ENCODE measurements at regions not wholly inside any gene's neighbourhood (a gene's known extent, or its start where the extent isn't known, plus 50 kb on each side); places are given as distances from the start of the nearest gene placed in this dataset.

DNA sequence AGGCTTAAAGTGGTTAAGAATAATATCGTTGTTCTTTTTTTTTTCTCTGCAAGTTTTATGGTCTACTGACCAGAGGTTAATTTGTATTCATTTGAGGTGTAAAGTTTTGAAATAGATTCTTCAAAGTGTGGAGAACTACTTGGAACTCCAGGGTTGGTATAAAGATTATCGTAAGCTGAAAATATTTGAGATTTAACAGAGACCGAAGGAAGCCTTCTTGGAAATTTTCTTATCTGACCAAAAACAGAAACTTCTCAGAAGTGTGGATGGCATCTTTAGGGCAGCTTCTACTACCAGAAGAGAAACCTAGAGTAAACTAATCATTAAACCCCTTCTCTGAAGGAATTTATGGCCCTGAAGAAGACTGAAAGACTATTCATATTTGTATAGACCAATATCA lies 206.8 kb upstream of the MON1B start:
- H3K4me1 ChIP-seq (ENCODE audit: control insufficient read depth in 5 of 5, insufficient read depth in 5 of 5, low read length in 5 of 5) = no peaks in the 10 kb centered on the region
- no peak overlapping the region for H3K9ac ChIP-seq (ENCODE audit: low read length in 5 of 5)
- no peaks in the 10 kb centered on the region for H3K27me3 ChIP-seq (ENCODE audit: control insufficient read depth in 5 of 5, insufficient read depth in 4 of 5, low read length in 5 of 5)
- no peak overlapping the region for H3K27ac ChIP-seq (ENCODE audit: low read depth, low read length)
- no peaks in the 10 kb centered on the region for H3K9me3 ChIP-seq (ENCODE audit: control insufficient read depth in 5 of 5, low read length in 5 of 5)
- no peak overlapping the region for H3K4me3 ChIP-seq (ENCODE audit: low read depth in 1 of 5, low read length in 5 of 5)
- H3K36me3 ChIP-seq (ENCODE audit: control insufficient read depth in 5 of 5, insufficient read depth in 5 of 5, low read length in 5 of 5) = no peaks in the 10 kb centered on the region

- no peaks in the 10 kb centered on the region for H3K36me3 ChIP-seq (ENCODE audit: control insufficient read depth in 5 of 5, insufficient read depth in 5 of 5, low read length in 5 of 5)
- H3K9ac ChIP-seq (ENCODE audit: low read length in 5 of 5) = no peak overlapping the region
- no peaks in the 10 kb centered on the region for H3K4me1 ChIP-seq (ENCODE audit: control insufficient read depth in 5 of 5, insufficient read depth in 5 of 5, low read length in 5 of 5)
- H3K4me3 ChIP-seq (ENCODE audit: low read depth in 1 of 5, low read length in 5 of 5) = no peak overlapping the region
- H3K9me3 ChIP-seq (ENCODE audit: control insufficient read depth in 5 of 5, low read length in 5 of 5) = no peaks in the 10 kb centered on the region
- no peaks in the 10 kb centered on the region for H3K27me3 ChIP-seq (ENCODE audit: control insufficient read depth in 5 of 5, insufficient read depth in 4 of 5, low read length in 5 of 5)
- H3K27ac ChIP-seq (ENCODE audit: low read depth, low read length) = no peak overlapping the region
Observed at GRCh38 chr16:76985392-76986045, 205.5 kb upstream of the MON1B start.

DNA sequence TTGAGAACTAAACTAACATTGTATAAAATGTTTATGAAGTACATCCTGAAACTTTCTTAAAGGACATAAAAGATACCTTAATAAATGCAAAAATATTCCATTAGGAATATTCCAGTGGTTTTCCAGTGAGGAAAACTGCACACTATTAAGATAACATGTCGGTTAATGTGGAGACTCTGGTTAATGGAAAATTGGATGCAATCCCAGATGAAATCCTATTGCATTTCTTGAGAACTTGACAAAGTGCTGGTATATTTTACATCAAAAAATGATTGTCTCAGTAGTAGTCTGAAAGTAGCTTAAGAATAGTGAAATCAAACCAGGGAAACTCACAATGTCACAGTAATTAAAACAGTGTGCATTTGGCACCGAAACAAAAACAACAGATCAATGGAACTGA lies 202.5 kb upstream of the MON1B start:
- Histone ChIP-seq H3K9me3 (ENCODE audit: control insufficient read depth in 5 of 5, low read length in 5 of 5) (no peaks in the 10 kb centered on the region), H3K27ac (ENCODE audit: low read depth, low read length) (no peak overlapping the region), H3K27me3 (ENCODE audit: control insufficient read depth in 5 of 5, insufficient read depth in 4 of 5, low read length in 5 of 5) (no peaks in the 10 kb centered on the region), H3K4me1 (ENCODE audit: control insufficient read depth in 5 of 5, insufficient read depth in 5 of 5, low read length in 5 of 5) (no peaks in the 10 kb centered on the region), H3K4me3 (ENCODE audit: low read depth in 1 of 5, low read length in 5 of 5) (no peak overlapping the region), H3K9ac (ENCODE audit: low read length in 5 of 5) (no peak overlapping the region), H3K36me3 (ENCODE audit: control insufficient read depth in 5 of 5, insufficient read depth in 5 of 5, low read length in 5 of 5) (no peaks in the 10 kb centered on the region)

GRCh38 chr16:77002644-77003043 lies 188.3 kb upstream of the MON1B start:
- no peaks in the 10 kb centered on the region for H3K4me1 ChIP-seq (ENCODE audit: control insufficient read depth in 5 of 5, insufficient read depth in 5 of 5, low read length in 5 of 5)
- H3K4me3 ChIP-seq (ENCODE audit: low read depth in 1 of 5, low read length in 5 of 5) = no peak overlapping the region
- no peak overlapping the region for H3K27ac ChIP-seq (ENCODE audit: low read depth, low read length)
- no peaks in the 10 kb centered on the region for H3K36me3 ChIP-seq (ENCODE audit: control insufficient read depth in 5 of 5, insufficient read depth in 5 of 5, low read length in 5 of 5)
- no peaks in the 10 kb centered on the region for H3K27me3 ChIP-seq (ENCODE audit: control insufficient read depth in 5 of 5, insufficient read depth in 4 of 5, low read length in 5 of 5)
- H3K9me3 ChIP-seq (ENCODE audit: control insufficient read depth in 5 of 5, low read length in 5 of 5) = no peaks in the 10 kb centered on the region
- no peak overlapping the region for H3K9ac ChIP-seq (ENCODE audit: low read length in 5 of 5)

GRCh38 chr16:77009453-77009852 lies 181.5 kb upstream of the MON1B start:
- no peaks in the 10 kb centered on the region for H3K36me3 ChIP-seq (ENCODE audit: control insufficient read depth in 5 of 5, insufficient read depth in 5 of 5, low read length in 5 of 5)
- no peak overlapping the region for H3K9ac ChIP-seq (ENCODE audit: low read length in 5 of 5)
- H3K4me3 ChIP-seq (ENCODE audit: low read depth in 1 of 5, low read length in 5 of 5) = no peak overlapping the region
- no peaks in the 10 kb centered on the region for H3K27me3 ChIP-seq (ENCODE audit: control insufficient read depth in 5 of 5, insufficient read depth in 4 of 5, low read length in 5 of 5)
- no peak overlapping the region for H3K27ac ChIP-seq (ENCODE audit: low read depth, low read length)
- H3K4me1 ChIP-seq (ENCODE audit: control insufficient read depth in 5 of 5, insufficient read depth in 5 of 5, low read length in 5 of 5) = no peaks in the 10 kb centered on the region
- peaks cover 0 to 4% (median 0%) of the 10 kb centered on the region in 5 donors for H3K9me3 ChIP-seq (ENCODE audit: control insufficient read depth in 5 of 5, low read length in 5 of 5)

DNA sequence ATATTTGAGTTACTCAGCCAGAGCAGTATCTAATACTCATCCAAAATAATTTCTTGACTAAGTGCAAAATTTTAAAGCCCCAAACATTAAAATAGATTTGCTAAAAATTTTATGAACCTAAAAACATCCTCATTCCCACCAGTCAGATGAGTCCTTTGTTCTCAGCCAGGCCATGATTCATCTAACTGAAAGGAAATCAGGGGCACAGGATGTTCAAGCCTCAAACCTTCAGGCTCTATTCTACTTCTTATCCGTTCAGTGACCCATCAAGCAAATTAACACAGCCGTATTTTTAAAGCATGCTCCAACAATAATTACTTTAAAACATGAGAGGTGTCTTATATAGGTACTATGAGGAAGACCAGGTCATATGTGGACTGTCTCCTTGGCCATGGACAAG lies 176.5 kb upstream of the MON1B start:
- H3K4me1 ChIP-seq (ENCODE audit: control insufficient read depth in 5 of 5, insufficient read depth in 5 of 5, low read length in 5 of 5) = no peaks in the 10 kb centered on the region
- H3K27me3 ChIP-seq (ENCODE audit: control insufficient read depth in 5 of 5, insufficient read depth in 4 of 5, low read length in 5 of 5) = no peaks in the 10 kb centered on the region
- no peak overlapping the region for H3K9ac ChIP-seq (ENCODE audit: low read length in 5 of 5)

DNA sequence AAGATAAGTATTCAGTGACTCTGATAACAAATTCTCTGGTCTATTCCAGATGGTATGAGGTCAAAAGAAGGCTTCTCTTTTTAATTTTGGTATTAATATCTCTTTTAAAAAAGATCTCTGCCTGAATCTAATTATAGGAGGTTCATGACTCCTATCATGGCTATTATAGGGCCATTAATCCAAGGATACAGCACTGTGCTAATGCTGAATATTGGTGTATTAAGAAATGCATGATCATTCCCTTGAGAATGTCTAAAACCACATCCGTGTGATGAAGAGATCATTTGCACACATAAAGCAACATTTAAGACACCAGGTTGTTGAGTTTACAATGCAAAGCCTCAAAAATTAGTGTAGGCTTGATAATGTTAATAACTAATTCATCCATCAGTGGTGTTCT lies 160.4 kb upstream of the MON1B start:
- no peak overlapping the region for H3K9ac ChIP-seq (ENCODE audit: low read length in 5 of 5)
- H3K9me3 ChIP-seq (ENCODE audit: control insufficient read depth in 5 of 5, low read length in 5 of 5) = peaks cover 0 to 3% (median 0%) of the 10 kb centered on the region in 5 donors
- no peaks in the 10 kb centered on the region for H3K4me1 ChIP-seq (ENCODE audit: control insufficient read depth in 5 of 5, insufficient read depth in 5 of 5, low read length in 5 of 5)
- H3K36me3 ChIP-seq (ENCODE audit: control insufficient read depth in 5 of 5, insufficient read depth in 5 of 5, low read length in 5 of 5) = no peaks in the 10 kb centered on the region
- H3K27ac ChIP-seq (ENCODE audit: low read depth, low read length) = no peak overlapping the region
- no peak overlapping the region for H3K4me3 ChIP-seq (ENCODE audit: low read depth in 1 of 5, low read length in 5 of 5)
- H3K27me3 ChIP-seq (ENCODE audit: control insufficient read depth in 5 of 5, insufficient read depth in 4 of 5, low read length in 5 of 5) = no peaks in the 10 kb centered on the region

More for the DNA sequence above, 176.5 kb upstream of the MON1B start:
- Histone ChIP-seq H3K9me3 (ENCODE audit: control insufficient read depth in 5 of 5, low read length in 5 of 5) (peaks cover 0 to 4% (median 0%) of the 10 kb centered on the region in 5 donors), H3K4me3 (ENCODE audit: low read depth in 1 of 5, low read length in 5 of 5) (no peak overlapping the region), H3K27ac (ENCODE audit: low read depth, low read length) (no peak overlapping the region), H3K36me3 (ENCODE audit: control insufficient read depth in 5 of 5, insufficient read depth in 5 of 5, low read length in 5 of 5) (no peaks in the 10 kb centered on the region)

- Histone ChIP-seq H3K9ac (ENCODE audit: low read length in 5 of 5) (no peak overlapping the region), H3K9me3 (ENCODE audit: control insufficient read depth in 5 of 5, low read length in 5 of 5) (peaks cover 0 to 3% (median 0%) of the 10 kb centered on the region in 5 donors)
Observed at GRCh38 chr16:77033516-77033915, 157.5 kb upstream of the MON1B start.

GRCh38 chr16:77035361-77035760 lies 155.6 kb upstream of the MON1B start:
- no peaks in the 10 kb centered on the region for H3K9me3 ChIP-seq (ENCODE audit: control insufficient read depth in 5 of 5, low read length in 5 of 5)
- no peak overlapping the region for H3K9ac ChIP-seq (ENCODE audit: low read length in 5 of 5)

More at GRCh38 chr16:77033516-77033915, 157.5 kb upstream of the MON1B start:
- Histone ChIP-seq H3K36me3 (ENCODE audit: control insufficient read depth in 5 of 5, insufficient read depth in 5 of 5, low read length in 5 of 5) (no peaks in the 10 kb centered on the region), H3K27me3 (ENCODE audit: control insufficient read depth in 5 of 5, insufficient read depth in 4 of 5, low read length in 5 of 5) (no peaks in the 10 kb centered on the region), H3K4me3 (ENCODE audit: low read depth in 1 of 5, low read length in 5 of 5) (no peak overlapping the region), H3K27ac (ENCODE audit: low read depth, low read length) (no peak overlapping the region), H3K4me1 (ENCODE audit: control insufficient read depth in 5 of 5, insufficient read depth in 5 of 5, low read length in 5 of 5) (no peaks in the 10 kb centered on the region)

GRCh38 chr16:77037696-77038347 lies 153.2 kb upstream of the MON1B start:
- no peaks in the 10 kb centered on the region for H3K9me3 ChIP-seq (ENCODE audit: control insufficient read depth in 5 of 5, low read length in 5 of 5)
- no peak overlapping the region for H3K9ac ChIP-seq (ENCODE audit: low read length in 5 of 5)
- no peak overlapping the region for H3K4me3 ChIP-seq (ENCODE audit: low read depth in 1 of 5, low read length in 5 of 5)
- no peaks in the 10 kb centered on the region for H3K4me1 ChIP-seq (ENCODE audit: control insufficient read depth in 5 of 5, insufficient read depth in 5 of 5, low read length in 5 of 5)
- no peaks in the 10 kb centered on the region for H3K36me3 ChIP-seq (ENCODE audit: control insufficient read depth in 5 of 5, insufficient read depth in 5 of 5, low read length in 5 of 5)
- no peak overlapping the region for H3K27ac ChIP-seq (ENCODE audit: low read depth, low read length)
- no peaks in the 10 kb centered on the region for H3K27me3 ChIP-seq (ENCODE audit: control insufficient read depth in 5 of 5, insufficient read depth in 4 of 5, low read length in 5 of 5)

More at GRCh38 chr16:77035361-77035760, 155.6 kb upstream of the MON1B start:
- Histone ChIP-seq H3K36me3 (ENCODE audit: control insufficient read depth in 5 of 5, insufficient read depth in 5 of 5, low read length in 5 of 5) (no peaks in the 10 kb centered on the region), H3K27me3 (ENCODE audit: control insufficient read depth in 5 of 5, insufficient read depth in 4 of 5, low read length in 5 of 5) (no peaks in the 10 kb centered on the region), H3K27ac (ENCODE audit: low read depth, low read length) (no peak overlapping the region), H3K4me1 (ENCODE audit: control insufficient read depth in 5 of 5, insufficient read depth in 5 of 5, low read length in 5 of 5) (no peaks in the 10 kb centered on the region), H3K4me3 (ENCODE audit: low read depth in 1 of 5, low read length in 5 of 5) (no peak overlapping the region)
